Fibroblast of pulmonary artery (primary cell): ENCODE measurements at regions not wholly inside any gene's neighbourhood (a gene's known extent, or its start where the extent isn't known, plus 50 kb on each side); places are given as distances from the start of the nearest gene placed in this dataset.

Experiments
- DNase-seq: peaks from one replicate; pipeline ENCODE4 v3.0.0-alpha.2; 2010; ENCODE audit warnings: low read depth
- H3K4me3 ChIP-seq: replicated peaks from 2 replicates; pipeline ENCODE4 v1.5.1; 2011; ENCODE audit warnings: low read depth, mild to moderate bottlenecking, control low read depth, low read length, moderate library complexity
- TF ChIP-seq, protein P1 (sequence below): IDR thresholded peaks from 2 replicates; pipeline ENCODE4 v1.5.1; 2011; ENCODE audit warnings: mild to moderate bottlenecking, control low read depth, low read length, inconsistent platforms; ENCODE audit errors: missing control alignments

- H3K4me3 ChIP-seq = no peak overlapping the region
- DNase-seq = no peak
- TF ChIP-seq, protein P1, sequence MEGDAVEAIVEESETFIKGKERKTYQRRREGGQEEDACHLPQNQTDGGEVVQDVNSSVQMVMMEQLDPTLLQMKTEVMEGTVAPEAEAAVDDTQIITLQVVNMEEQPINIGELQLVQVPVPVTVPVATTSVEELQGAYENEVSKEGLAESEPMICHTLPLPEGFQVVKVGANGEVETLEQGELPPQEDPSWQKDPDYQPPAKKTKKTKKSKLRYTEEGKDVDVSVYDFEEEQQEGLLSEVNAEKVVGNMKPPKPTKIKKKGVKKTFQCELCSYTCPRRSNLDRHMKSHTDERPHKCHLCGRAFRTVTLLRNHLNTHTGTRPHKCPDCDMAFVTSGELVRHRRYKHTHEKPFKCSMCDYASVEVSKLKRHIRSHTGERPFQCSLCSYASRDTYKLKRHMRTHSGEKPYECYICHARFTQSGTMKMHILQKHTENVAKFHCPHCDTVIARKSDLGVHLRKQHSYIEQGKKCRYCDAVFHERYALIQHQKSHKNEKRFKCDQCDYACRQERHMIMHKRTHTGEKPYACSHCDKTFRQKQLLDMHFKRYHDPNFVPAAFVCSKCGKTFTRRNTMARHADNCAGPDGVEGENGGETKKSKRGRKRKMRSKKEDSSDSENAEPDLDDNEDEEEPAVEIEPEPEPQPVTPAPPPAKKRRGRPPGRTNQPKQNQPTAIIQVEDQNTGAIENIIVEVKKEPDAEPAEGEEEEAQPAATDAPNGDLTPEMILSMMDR = no peak
These were observed 186.4 kb downstream of the SYT10 start for GRCh38 chr12:33253178-33253577.

DNA sequence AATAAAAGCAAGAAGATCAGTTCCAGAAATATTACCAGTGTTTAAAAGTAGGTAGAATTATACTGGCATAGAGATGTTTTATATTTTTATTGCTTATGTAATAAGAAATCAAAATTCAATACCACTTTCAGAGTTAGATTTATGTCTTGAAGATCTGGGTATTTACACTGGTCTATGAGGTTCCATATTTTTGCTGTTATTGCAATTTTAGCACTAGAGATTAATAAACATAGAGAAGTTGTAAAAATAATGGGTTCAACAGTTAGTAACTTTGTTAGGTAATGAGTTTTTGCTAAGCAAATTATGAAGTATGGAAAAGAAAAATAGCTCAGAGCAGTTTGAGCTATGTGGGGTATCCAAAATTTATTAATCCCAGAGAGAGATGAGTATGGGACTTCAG is 188.1 kb downstream of the SYT10 start:
- no peak overlapping the region for H3K4me3 ChIP-seq
- DNase-seq = no peak
- TF ChIP-seq, protein P1 = no peak

DNA sequence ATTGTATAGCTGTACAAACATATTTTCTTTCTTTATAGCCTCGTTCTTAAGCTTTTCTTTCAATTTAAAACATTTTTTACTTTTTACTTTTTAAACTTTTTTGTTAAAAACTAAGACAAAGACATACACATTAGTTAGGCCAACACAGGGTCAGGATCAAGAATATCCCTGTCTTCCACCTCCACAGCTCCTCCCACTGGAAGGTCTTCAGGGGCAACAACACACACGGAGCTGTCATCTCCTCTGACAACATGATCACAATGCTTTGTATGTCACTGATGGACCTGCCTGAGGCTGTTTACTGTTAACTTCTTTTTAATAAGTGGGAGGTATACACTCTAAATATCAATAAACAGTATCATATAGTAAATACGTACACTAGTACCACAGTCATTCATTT is 191.3 kb downstream of the SYT10 start:
- DNase-seq = no peak
- TF ChIP-seq, protein P1 = no peak
- no peak overlapping the region for H3K4me3 ChIP-seq

DNA sequence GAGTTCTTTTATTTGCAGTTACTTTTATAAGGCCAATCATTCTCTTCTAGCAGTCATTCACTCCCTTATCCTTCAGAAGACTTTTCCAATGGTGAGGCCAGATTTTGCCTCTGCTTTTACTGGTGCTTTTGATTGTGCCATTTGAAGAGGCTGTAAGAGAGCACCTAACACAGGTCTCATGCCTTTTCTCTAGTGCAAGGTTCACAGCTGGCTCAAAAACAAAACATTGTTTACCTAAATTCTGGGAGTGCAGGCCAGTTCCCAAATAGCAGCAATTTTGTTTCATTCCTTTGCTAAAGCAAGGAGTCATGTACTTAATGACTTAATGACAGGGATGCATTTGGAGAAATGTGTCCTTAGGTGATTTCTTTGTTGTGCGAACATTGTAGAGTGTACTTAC is 192.0 kb downstream of the SYT10 start:
- no peak overlapping the region for H3K4me3 ChIP-seq
- TF ChIP-seq, protein P1 = no peak
- no peak for DNase-seq

- no peak for DNase-seq
- TF ChIP-seq, protein P1 = no peak
- H3K4me3 ChIP-seq = no peak overlapping the region
These were observed 194.2 kb downstream of the SYT10 start for GRCh38 chr12:33245434-33245833.

- DNase-seq = no peak
These were observed 212.9 kb downstream of the SYT10 start for GRCh38 chr12:33226671-33227070.

DNA sequence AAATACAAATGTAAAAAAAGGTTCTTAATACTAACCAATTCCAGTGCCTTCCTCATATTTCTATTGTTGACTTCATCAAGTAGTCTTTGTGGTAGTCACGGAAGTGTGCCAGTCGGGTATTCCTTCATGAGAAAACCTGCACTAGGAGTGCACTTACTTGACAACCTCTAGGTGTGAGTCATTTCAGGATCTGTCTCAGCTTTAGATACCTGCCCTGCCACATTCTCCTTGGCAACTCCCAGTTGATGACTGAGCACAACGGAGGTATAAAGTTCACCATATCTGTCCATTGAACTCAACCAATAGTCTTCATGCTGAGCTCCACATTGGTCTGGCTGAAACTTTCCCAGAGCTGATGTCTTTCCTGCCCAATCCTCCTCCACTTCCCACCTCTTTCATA is 215.7 kb downstream of the SYT10 start:
- TF ChIP-seq, protein P1 = no peak
- no peak overlapping the region for H3K4me3 ChIP-seq
- DNase-seq = no peak

More at GRCh38 chr12:33226671-33227070, 212.9 kb downstream of the SYT10 start:
- TF ChIP-seq, protein P1 = no peak
- H3K4me3 ChIP-seq = no peak overlapping the region
